ENCODE measurements at regions not wholly inside any gene's neighbourhood (a gene's known extent, or its start where the extent isn't known, plus 50 kb on each side); places are given as distances from the start of the nearest gene placed in this dataset.

DNA sequence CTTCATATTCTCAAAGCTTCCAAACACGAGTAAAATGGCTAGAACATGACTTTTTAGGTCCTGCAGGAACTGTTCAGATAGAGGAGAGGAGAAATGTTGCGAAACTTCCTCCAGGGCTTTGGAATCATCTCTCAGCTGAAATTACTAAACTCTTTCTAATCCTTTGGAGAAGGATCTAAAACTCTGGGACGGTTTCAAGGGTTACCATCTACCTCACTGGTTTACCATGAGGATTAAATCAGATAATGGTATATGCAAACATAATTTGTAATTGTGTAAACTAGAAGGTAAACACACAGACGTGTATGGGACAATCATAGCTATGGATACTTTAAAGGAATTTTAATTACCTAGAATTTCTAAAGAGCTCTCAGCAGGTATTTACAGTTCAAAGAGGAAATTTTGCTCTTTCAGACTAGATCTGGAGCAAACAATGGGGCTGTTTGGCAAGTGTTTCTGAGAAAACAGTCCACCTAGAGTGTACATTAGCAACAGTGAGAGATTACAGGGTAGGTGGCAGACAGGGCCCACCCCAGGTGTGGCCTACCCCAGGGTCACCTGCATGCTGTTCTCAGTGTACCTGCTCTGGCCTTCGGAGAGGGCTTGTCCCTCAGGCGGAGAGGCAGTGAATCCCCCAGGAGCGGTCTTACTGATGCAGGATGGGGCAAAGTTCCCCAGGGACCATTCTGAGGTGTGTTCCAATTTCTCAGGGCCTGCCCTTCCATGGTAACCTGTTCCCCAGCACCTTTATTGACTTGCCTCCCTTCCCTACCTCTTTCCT, 124.7 kb upstream of the MAX start (continued):
- TF ChIP-seq, protein P1, sequence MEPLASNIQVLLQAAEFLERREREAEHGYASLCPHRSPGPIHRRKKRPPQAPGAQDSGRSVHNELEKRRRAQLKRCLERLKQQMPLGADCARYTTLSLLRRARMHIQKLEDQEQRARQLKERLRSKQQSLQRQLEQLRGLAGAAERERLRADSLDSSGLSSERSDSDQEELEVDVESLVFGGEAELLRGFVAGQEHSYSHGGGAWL (CRISPR knock-in tag; IDR thresholded peaks at IDR 0.05): no peak
- TF ChIP-seq MEF2D (CRISPR knock-in tag; IDR thresholded peaks at IDR 0.05) (no peak), KAT7 (CRISPR knock-in tag; IDR thresholded peaks at IDR 0.05; ENCODE audit: borderline replicate concordance) (no peak), ZBTB42 (CRISPR knock-in tag; IDR thresholded peaks at IDR 0.05) (no peak), RAD21 (CRISPR knock-in tag; IDR thresholded peaks at IDR 0.05) (peak; percentile 31; the same call in 1 of the 2 replicates), ZNF790 (CRISPR knock-in tag; IDR thresholded peaks at IDR 0.05; ENCODE audit: borderline replicate concordance) (no peak), ARID2 (CRISPR knock-in tag; IDR thresholded peaks at IDR 0.05; ENCODE audit: borderline replicate concordance) (no peak), GMEB1 (CRISPR knock-in tag; IDR thresholded peaks at IDR 0.05; ENCODE audit: borderline replicate concordance) (no peak), ZNF619 (CRISPR knock-in tag; IDR thresholded peaks at IDR 0.05) (no peak), POLR2AphosphoS5 (IDR thresholded peaks at IDR 0.05; ENCODE audit: low read depth, low read length) (no peak), HHEX (CRISPR knock-in tag; IDR thresholded peaks at IDR 0.05) (peak; percentile 94), RFX1 (IDR thresholded peaks at IDR 0.05) (peak; percentile 18; the same call in 1 of the 2 replicates)
- TF ChIP-seq, protein P2, sequence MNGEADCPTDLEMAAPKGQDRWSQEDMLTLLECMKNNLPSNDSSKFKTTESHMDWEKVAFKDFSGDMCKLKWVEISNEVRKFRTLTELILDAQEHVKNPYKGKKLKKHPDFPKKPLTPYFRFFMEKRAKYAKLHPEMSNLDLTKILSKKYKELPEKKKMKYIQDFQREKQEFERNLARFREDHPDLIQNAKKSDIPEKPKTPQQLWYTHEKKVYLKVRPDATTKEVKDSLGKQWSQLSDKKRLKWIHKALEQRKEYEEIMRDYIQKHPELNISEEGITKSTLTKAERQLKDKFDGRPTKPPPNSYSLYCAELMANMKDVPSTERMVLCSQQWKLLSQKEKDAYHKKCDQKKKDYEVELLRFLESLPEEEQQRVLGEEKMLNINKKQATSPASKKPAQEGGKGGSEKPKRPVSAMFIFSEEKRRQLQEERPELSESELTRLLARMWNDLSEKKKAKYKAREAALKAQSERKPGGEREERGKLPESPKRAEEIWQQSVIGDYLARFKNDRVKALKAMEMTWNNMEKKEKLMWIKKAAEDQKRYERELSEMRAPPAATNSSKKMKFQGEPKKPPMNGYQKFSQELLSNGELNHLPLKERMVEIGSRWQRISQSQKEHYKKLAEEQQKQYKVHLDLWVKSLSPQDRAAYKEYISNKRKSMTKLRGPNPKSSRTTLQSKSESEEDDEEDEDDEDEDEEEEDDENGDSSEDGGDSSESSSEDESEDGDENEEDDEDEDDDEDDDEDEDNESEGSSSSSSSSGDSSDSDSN (CRISPR knock-in tag; IDR thresholded peaks at IDR 0.05): no peak
- TF ChIP-seq, protein P3, sequence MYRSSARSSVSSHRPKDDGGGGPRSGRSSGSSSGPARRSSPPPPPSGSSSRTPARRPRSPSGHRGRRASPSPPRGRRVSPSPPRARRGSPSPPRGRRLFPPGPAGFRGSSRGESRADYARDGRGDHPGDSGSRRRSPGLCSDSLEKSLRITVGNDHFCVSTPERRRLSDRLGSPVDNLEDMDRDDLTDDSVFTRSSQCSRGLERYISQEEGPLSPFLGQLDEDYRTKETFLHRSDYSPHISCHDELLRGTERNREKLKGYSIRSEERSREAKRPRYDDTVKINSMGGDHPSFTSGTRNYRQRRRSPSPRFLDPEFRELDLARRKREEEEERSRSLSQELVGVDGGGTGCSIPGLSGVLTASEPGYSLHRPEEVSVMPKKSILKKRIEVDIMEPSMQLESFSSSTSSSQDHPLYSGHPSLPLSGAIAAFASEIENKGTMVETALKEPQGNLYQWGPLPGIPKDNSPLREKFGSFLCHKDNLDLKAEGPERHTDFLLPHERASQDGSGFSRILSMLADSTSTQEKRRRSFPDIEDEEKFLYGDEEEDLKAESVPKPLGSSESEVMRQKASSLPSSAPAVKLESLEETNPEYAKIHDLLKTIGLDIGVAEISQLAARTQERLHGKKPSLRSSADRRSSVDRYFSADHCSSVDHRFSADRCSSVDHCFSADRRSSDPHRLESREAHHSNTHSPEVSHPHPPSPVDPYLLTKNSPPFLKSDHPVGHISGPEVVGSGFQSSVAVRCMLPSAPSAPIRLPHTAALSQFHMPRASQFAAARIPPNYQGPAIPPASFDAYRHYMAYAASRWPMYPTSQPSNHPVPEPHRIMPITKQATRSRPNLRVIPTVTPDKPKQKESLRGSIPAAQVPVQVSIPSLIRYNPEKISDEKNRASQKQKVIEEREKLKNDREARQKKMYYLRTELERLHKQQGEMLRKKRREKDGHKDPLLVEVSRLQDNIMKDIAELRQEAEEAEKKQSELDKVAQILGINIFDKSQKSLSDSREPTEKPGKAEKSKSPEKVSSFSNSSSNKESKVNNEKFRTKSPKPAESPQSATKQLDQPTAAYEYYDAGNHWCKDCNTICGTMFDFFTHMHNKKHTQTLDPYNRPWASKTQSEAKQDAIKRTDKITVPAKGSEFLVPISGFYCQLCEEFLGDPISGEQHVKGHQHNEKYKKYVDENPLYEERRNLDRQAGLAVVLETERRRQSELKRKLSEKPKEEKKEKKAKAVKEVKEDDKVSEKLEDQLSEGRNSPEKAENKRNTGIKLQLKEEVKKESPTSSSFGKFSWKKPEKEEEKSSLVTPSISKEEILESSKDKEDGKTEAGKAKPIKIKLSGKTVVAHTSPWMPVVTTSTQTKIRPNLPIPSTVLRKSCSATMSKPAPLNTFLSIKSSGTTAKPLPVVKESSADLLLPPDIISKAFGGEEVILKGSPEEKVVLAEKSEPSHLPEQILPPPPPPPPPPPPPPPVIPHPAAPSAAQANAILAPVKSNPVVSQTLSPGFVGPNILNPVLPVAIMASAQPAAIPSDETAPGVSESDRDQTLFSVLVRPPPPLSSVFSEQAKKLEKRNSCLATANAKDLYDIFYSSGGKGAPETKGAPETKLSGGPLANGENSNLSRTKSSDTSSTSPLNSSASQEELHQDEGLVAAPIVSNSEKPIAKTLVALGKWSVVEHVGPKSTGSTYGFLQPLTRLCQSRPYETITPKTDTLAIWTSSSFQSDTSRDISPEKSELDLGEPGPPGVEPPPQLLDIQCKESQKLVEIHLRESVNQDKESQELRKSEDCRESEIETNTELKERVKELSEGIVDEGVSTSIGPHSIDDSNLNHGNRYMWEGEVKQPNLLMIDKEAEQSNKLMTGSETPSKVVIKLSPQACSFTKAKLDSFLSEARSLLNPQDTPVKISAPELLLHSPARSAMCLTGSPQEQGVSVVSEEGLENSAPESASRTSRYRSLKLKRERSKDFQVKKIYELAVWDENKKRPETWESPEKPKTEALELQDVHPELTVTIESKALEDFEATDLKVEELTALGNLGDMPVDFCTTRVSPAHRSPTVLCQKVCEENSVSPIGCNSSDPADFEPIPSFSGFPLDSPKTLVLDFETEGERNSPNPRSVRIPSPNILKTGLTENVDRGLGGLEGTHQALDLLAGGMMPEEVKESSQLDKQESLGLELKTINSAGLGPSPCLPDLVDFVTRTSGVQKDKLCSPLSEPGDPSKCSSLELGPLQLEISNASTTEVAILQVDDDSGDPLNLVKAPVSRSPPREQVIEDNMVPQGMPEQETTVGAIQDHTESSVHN (CRISPR knock-in tag; IDR thresholded peaks at IDR 0.05): no peak
- TF ChIP-seq, protein P4, sequence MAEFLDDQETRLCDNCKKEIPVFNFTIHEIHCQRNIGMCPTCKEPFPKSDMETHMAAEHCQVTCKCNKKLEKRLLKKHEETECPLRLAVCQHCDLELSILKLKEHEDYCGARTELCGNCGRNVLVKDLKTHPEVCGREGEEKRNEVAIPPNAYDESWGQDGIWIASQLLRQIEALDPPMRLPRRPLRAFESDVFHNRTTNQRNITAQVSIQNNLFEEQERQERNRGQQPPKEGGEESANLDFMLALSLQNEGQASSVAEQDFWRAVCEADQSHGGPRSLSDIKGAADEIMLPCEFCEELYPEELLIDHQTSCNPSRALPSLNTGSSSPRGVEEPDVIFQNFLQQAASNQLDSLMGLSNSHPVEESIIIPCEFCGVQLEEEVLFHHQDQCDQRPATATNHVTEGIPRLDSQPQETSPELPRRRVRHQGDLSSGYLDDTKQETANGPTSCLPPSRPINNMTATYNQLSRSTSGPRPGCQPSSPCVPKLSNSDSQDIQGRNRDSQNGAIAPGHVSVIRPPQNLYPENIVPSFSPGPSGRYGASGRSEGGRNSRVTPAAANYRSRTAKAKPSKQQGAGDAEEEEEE (CRISPR knock-in tag; IDR thresholded peaks at IDR 0.05; ENCODE audit: borderline replicate concordance): no peak
